Chondrocyte (in vitro differentiated cells): ENCODE measurements at regions not wholly inside any gene's neighbourhood (a gene's known extent, or its start where the extent isn't known, plus 50 kb on each side); places are given as distances from the start of the nearest gene placed in this dataset.

Experiments
- DNase-seq: peaks from one replicate; pipeline ENCODE4 v3.0.0; 2021; ENCODE audit warnings: mixed read lengths, low spot score
- H3K27ac Mint-ChIP-seq: one replicate; pipeline ENCODE4 v1.8.0; 2021; ENCODE audit warnings: mild to moderate bottlenecking, moderate library complexity, mixed read lengths; ENCODE audit not compliant: unreplicated experiment
- H3K27me3 Mint-ChIP-seq: 2 replicates; pipeline ENCODE4 v1.8.0; 2021; ENCODE audit warnings: low read depth, mixed read lengths
- H3K36me3 Mint-ChIP-seq: 2 replicates; pipeline ENCODE4 v1.8.0; 2021; ENCODE audit warnings: low read depth, mixed read lengths
- H3K4me1 Mint-ChIP-seq: 2 replicates; pipeline ENCODE4 v1.8.0; 2021; ENCODE audit warnings: low read depth, mild to moderate bottlenecking, mixed read lengths
- H3K4me3 Mint-ChIP-seq: one replicate; pipeline ENCODE4 v1.8.0; 2021; ENCODE audit warnings: mild to moderate bottlenecking, moderate library complexity, mixed read lengths; ENCODE audit not compliant: unreplicated experiment
- H3K9me3 Mint-ChIP-seq: 2 replicates; pipeline ENCODE4 v1.8.0; 2021; ENCODE audit warnings: low read depth, mixed read lengths
- TF ChIP-seq, protein P1 (sequence below): fragments of 200-600 bp; sonication (generic); IDR thresholded peaks from 2 replicates; pipeline ENCODE4 v1.5.0; 2021; ENCODE audit warnings: antibody characterized with exemption, mild to moderate bottlenecking, moderate library complexity

DNA sequence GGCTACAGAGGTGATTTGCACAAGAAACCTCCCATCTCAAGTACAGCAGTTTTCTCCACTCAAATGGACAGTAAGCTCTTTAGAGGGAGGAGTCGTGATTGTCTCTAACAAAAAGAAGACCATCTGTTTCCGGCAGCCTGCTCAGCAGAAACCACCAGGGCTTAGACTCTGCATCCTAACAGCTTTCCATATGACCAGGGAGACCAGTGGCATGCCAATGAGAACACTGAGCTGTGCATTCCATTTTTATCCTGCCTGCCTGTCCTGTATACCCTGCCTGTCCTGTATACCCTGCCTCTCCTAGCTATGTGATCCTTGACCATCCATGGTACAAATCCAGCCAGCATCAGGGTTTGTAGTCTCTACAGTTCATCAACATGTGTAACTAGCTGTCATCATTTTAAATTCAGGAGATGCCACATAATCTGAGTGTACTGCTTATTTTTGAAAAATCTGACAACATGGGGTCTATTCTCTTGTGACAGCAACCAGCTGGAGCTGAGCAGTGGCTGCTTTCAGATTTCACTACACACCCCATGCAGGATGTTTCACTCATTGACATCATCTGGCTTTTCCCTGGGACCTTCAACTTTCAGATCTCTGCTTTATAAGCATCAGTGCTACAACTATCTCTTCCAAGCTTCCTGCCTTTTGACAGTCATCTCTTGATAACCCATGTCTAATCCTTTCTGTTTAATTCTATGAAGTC, 50.5 kb upstream of the POU2AF2 start:
- Mint-ChIP-seq H3K4me3 (no peak overlapping the region), H3K36me3 (peaks cover 5% of the 10 kb centered on the region), H3K27ac (no peak overlapping the region), H3K9me3 (peaks cover 15% of the 10 kb centered on the region), H3K4me1 (no peaks in the 10 kb centered on the region), H3K27me3 (no peaks in the 10 kb centered on the region)
- DNase-seq, result no peak
- TF ChIP-seq, protein P1, sequence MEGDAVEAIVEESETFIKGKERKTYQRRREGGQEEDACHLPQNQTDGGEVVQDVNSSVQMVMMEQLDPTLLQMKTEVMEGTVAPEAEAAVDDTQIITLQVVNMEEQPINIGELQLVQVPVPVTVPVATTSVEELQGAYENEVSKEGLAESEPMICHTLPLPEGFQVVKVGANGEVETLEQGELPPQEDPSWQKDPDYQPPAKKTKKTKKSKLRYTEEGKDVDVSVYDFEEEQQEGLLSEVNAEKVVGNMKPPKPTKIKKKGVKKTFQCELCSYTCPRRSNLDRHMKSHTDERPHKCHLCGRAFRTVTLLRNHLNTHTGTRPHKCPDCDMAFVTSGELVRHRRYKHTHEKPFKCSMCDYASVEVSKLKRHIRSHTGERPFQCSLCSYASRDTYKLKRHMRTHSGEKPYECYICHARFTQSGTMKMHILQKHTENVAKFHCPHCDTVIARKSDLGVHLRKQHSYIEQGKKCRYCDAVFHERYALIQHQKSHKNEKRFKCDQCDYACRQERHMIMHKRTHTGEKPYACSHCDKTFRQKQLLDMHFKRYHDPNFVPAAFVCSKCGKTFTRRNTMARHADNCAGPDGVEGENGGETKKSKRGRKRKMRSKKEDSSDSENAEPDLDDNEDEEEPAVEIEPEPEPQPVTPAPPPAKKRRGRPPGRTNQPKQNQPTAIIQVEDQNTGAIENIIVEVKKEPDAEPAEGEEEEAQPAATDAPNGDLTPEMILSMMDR, result no peak

DNA sequence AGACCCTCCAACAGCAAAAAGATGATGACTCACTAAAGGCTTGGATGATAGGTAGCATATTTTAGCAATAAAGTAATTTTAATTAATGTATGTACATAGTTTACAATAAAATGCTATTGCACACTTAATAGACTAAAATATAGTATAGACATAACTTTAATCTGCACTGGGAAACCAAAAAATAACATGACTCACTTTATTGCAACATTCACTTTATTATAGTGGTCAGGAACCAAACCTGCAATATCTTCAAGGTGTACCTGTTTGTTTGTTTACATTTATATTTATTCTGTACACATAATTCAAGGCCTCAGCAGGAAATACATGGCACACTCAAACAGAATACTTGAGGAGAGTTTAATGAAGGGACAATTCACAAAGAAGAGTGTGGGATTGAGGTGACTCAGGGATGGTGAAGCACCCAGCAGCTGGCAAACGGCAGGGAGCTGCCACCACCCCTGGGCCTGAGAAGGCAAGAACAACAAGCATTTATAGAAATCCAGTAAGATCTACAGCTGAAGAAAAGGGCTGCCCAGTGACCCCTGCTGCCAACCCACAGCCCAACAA, 51.5 kb upstream of the POU2AF2 start:
- Mint-ChIP-seq H3K36me3 (peaks cover 5% of the 10 kb centered on the region), H3K9me3 (peaks cover 15% of the 10 kb centered on the region), H3K27ac (no peak overlapping the region), H3K4me1 (no peaks in the 10 kb centered on the region), H3K4me3 (no peak overlapping the region), H3K27me3 (no peaks in the 10 kb centered on the region)
- no peak for DNase-seq
- TF ChIP-seq, protein P1, result no peak

DNA sequence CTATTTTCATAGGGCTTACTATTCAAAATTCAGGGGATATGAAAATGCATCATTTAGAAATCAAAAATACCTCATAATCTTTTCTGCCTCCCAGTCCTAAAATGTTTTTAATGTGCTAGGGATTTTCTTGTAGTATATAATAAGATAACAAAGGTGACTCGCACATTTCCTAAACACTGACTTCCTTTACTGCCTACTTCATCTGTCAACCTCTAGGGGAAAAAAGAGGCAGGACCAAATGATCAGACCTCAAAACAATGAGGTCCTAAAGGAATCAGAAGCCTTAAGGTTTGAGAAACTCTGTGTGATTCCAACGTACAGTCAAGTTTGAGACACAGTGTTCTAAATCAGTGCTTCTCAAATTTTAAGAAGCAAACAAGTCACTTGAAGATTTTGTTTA, 56.1 kb upstream of the POU2AF2 start:
- H3K4me3 Mint-ChIP-seq, result no peak overlapping the region
- H3K27ac Mint-ChIP-seq, result no peak overlapping the region
- H3K9me3 Mint-ChIP-seq, result peaks cover 28% of the 10 kb centered on the region

DNA sequence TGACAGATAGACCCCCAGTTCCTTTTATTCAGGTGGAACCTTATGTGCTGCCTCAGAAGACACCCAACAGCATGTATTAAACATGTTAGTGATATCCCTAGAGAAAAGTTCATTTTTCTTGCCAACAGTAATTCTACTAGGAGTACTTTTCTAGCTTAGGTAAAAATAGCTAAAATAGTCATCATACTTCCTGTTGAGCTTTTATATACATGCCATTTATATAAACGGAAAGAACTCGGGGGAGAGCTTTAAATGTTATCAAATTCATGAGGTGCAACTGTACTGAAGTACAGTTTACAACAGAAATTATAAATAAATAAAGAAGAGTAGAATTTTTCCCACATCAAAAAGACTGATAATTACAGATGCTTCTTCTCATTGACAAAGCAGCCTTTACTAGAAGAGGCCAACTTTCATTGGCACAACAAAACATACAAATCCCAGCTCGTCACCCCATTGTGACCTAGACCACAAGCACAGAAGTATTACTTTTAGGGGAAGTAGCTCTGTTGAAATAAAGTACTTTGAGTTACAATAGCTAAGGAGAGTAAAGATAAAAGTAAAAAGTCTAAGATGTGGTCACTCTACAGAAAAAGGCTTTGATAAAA, 59.1 kb upstream of the POU2AF2 start:
- no peak for DNase-seq
- TF ChIP-seq, protein P1, result no peak
- H3K36me3 Mint-ChIP-seq, result peaks cover 2% of the 10 kb centered on the region
- H3K4me1 Mint-ChIP-seq, result peaks cover 24% of the 10 kb centered on the region
- H3K9me3 Mint-ChIP-seq, result peaks cover 22% of the 10 kb centered on the region
- no peaks in the 10 kb centered on the region for H3K27me3 Mint-ChIP-seq
- no peak overlapping the region for H3K4me3 Mint-ChIP-seq
- no peak overlapping the region for H3K27ac Mint-ChIP-seq

More for the DNA sequence above, 56.1 kb upstream of the POU2AF2 start:
- DNase-seq, result no peak
- Mint-ChIP-seq H3K4me1 (peaks cover 24% of the 10 kb centered on the region), H3K36me3 (peaks cover 6% of the 10 kb centered on the region), H3K27me3 (no peaks in the 10 kb centered on the region)
- TF ChIP-seq, protein P1, result no peak

DNA sequence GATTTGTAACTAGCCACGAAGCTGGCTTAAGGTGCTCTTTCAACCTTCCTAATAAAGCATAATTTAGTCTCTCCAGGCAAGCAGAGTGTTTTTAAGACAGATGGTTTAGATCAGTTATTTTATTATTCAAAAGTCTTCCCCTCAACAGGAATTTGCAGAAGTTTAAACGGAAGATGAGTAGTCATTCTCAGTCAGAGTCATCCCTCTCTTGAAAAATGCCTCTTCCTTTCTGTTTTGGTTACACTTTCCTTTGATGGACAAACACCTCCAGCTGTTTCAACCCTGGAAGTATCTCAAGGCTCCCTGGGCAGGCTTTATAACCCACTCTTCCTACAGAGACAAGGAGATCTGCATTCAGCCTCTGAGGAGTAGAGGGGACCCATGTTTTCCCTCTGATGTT, 60.3 kb upstream of the POU2AF2 start:
- no peak for DNase-seq
- Mint-ChIP-seq H3K4me1 (peaks cover 24% of the 10 kb centered on the region), H3K9me3 (peaks cover 22% of the 10 kb centered on the region), H3K4me3 (no peak overlapping the region), H3K36me3 (peaks cover 2% of the 10 kb centered on the region), H3K27me3 (no peaks in the 10 kb centered on the region), H3K27ac (peak overlapping the region; percentile 69)
- TF ChIP-seq, protein P1, result no peak
